DOHH2 (cell line): ENCODE measurements at regions not wholly inside any gene's neighbourhood (a gene's known extent, or its start where the extent isn't known, plus 50 kb on each side); places are given as distances from the start of the nearest gene placed in this dataset.
A peak's percentile ranks its signal among the peaks of the same experiment; 100 is the strongest.

ENCODE experiments used
- H3F3A ChIP-seq: fragments of 200-600 bp; sonication (generic), shearing (Covaris generic); 2 replicates; pipeline ENCODE4 v1.6.0; 2016; ENCODE audit warnings: antibody characterized with exemption, mild to moderate bottlenecking; ENCODE audit not compliant: control insufficient read depth, insufficient read depth
- H3K27ac ChIP-seq: fragments of 200-600 bp; sonication (generic); 2 replicates; pipeline ENCODE4 v1.5.1; 2014; ENCODE audit warnings: low read depth, mild to moderate bottlenecking, low read length, moderate library complexity
- H3K27me3 ChIP-seq: fragments of 200-600 bp; sonication (generic); 2 replicates; pipeline ENCODE4 v1.6.1; 2014; ENCODE audit warnings: mild to moderate bottlenecking, low read length, mixed read lengths; ENCODE audit not compliant: control insufficient read depth
- H3K36me3 ChIP-seq: fragments of 200-600 bp; sonication (generic); 2 replicates; pipeline ENCODE4 v1.6.1; 2014; ENCODE audit warnings: mild to moderate bottlenecking, low read length, moderate library complexity, mixed read lengths; ENCODE audit not compliant: control insufficient read depth
- H3K4me1 ChIP-seq: fragments of 200-600 bp; sonication (generic); 2 replicates; pipeline ENCODE4 v1.6.1; 2014; ENCODE audit warnings: mild to moderate bottlenecking, low read length, mixed read lengths; ENCODE audit not compliant: control insufficient read depth
- H3K4me2 ChIP-seq: fragments of 200-600 bp; sonication (generic); 2 replicates; pipeline ENCODE4 v1.6.0; 2014; ENCODE audit warnings: mild to moderate bottlenecking, low read length, moderate library complexity
- H3K4me3 ChIP-seq: fragments of 200-600 bp; sonication (generic); 2 replicates; pipeline ENCODE4 v1.5.1; 2014; ENCODE audit warnings: mild to moderate bottlenecking, low read length, mixed read lengths
- H3K79me2 ChIP-seq: fragments of 200-600 bp; sonication (generic); 2 replicates; pipeline ENCODE4 v1.6.1; 2014; ENCODE audit warnings: mild to moderate bottlenecking, low read length, mixed read lengths; ENCODE audit not compliant: control insufficient read depth
- H3K9me2 ChIP-seq: fragments of 200-600 bp; sonication (generic); replicated peaks from 2 replicates; pipeline ENCODE4 v1.6.1; 2014; ENCODE audit warnings: mild to moderate bottlenecking, low read length, mixed read lengths; ENCODE audit not compliant: control insufficient read depth
- H3K9me3 ChIP-seq: fragments of 200-600 bp; sonication (generic); 2 replicates; pipeline ENCODE4 v1.6.1; 2014; ENCODE audit warnings: antibody characterized with exemption, low read length, mixed read lengths; ENCODE audit not compliant: control insufficient read depth, insufficient read depth
- H4K20me1 ChIP-seq: fragments of 200-600 bp; sonication (generic); 2 replicates; pipeline ENCODE4 v1.6.0; 2014; ENCODE audit warnings: low read depth, mild to moderate bottlenecking, antibody characterized with exemption, low read length, moderate library complexity; ENCODE audit not compliant: control insufficient read depth, insufficient read depth
- EZH2phosphoT487 ChIP-seq: fragments of 200-600 bp; sonication (generic); IDR thresholded peaks from 2 replicates; pipeline ENCODE4 v1.6.1; 2017; ENCODE audit warnings: borderline replicate concordance, mild to moderate bottlenecking, antibody characterized with exemption, low read length, moderate library complexity, mixed read lengths
- TF ChIP-seq, protein P1 (sequence below): fragments of 200-600 bp; sonication (generic); IDR thresholded peaks from one replicate; pipeline ENCODE4 v1.5.1; 2014; ENCODE audit warnings: antibody characterized with exemption, mild to moderate bottlenecking, low read depth, low read length; ENCODE audit not compliant: poor library complexity, severe bottlenecking

GRCh38 chr10:62648921-62649320, 155.6 kb upstream of the ADO start:
- H3K4me1 ChIP-seq: peaks cover 91% of the 10 kb centered on the region
- H3K9me3 ChIP-seq: no peaks in the 10 kb centered on the region
- H3F3A ChIP-seq: peaks cover 17% of the 10 kb centered on the region
- peaks cover 11% of the 10 kb centered on the region for H3K36me3 ChIP-seq
- H3K27me3 ChIP-seq: no peaks in the 10 kb centered on the region
- TF ChIP-seq, protein P1, sequence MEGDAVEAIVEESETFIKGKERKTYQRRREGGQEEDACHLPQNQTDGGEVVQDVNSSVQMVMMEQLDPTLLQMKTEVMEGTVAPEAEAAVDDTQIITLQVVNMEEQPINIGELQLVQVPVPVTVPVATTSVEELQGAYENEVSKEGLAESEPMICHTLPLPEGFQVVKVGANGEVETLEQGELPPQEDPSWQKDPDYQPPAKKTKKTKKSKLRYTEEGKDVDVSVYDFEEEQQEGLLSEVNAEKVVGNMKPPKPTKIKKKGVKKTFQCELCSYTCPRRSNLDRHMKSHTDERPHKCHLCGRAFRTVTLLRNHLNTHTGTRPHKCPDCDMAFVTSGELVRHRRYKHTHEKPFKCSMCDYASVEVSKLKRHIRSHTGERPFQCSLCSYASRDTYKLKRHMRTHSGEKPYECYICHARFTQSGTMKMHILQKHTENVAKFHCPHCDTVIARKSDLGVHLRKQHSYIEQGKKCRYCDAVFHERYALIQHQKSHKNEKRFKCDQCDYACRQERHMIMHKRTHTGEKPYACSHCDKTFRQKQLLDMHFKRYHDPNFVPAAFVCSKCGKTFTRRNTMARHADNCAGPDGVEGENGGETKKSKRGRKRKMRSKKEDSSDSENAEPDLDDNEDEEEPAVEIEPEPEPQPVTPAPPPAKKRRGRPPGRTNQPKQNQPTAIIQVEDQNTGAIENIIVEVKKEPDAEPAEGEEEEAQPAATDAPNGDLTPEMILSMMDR: no peak
- TF ChIP-seq EZH2phosphoT487: no peak
- peak overlapping the region; percentile 19; the same call in 1 of the 2 replicates for H3K4me2 ChIP-seq
- H3K4me3 ChIP-seq: no peak overlapping the region
- no peaks in the 10 kb centered on the region for H3K9me2 ChIP-seq
- H3K79me2 ChIP-seq: no peaks in the 10 kb centered on the region
- H4K20me1 ChIP-seq: no peaks in the 10 kb centered on the region
- peak overlapping the region; percentile 18; the same call in 1 of the 2 replicates for H3K27ac ChIP-seq

GRCh38 chr10:62650411-62650810, 154.1 kb upstream of the ADO start:
- Histone ChIP-seq H3K79me2 (no peaks in the 10 kb centered on the region), H3K4me1 (peaks cover 94% of the 10 kb centered on the region), H3K4me3 (no peak overlapping the region), H3K4me2 (0 out of 2 replicates have a peak overlapping the region, but pooled peaks have one; percentile 11), H3K27me3 (no peaks in the 10 kb centered on the region), H4K20me1 (no peaks in the 10 kb centered on the region), H3F3A (peaks cover 30% of the 10 kb centered on the region), H3K9me2 (no peaks in the 10 kb centered on the region), H3K9me3 (no peaks in the 10 kb centered on the region), H3K36me3 (peaks cover 11% of the 10 kb centered on the region), H3K27ac (no peak overlapping the region)
- TF ChIP-seq, protein P1: no peak
- no peak for TF ChIP-seq EZH2phosphoT487

DNA sequence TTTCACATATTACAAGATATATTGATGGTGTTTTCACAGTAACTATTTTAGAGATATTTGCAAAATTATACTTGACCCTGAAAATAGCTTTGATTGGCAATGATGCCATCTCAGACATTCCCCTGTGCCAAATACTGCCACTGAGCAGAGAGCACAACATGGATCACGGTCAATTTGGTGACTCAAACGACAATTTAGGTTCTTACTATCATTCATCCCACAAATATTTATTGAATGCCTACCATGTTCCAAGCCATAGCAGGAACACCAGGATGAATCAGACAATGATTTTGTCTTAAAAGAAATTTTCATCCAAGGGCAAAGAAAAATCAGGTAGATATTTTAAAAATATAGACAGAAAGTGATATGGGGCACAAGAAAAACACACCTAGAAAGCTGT, 153.2 kb upstream of the ADO start:
- H3K27me3 ChIP-seq: no peaks in the 10 kb centered on the region
- no peaks in the 10 kb centered on the region for H3K9me3 ChIP-seq
- no peaks in the 10 kb centered on the region for H4K20me1 ChIP-seq
- no peaks in the 10 kb centered on the region for H3K79me2 ChIP-seq
- no peaks in the 10 kb centered on the region for H3K9me2 ChIP-seq
- H3K4me2 ChIP-seq: no peak overlapping the region
- peaks cover 28% of the 10 kb centered on the region for H3F3A ChIP-seq
- peaks cover 11% of the 10 kb centered on the region for H3K36me3 ChIP-seq
- peaks cover 98% of the 10 kb centered on the region for H3K4me1 ChIP-seq
- TF ChIP-seq, protein P1: no peak
- TF ChIP-seq EZH2phosphoT487: no peak
- no peak overlapping the region for H3K27ac ChIP-seq
- no peak overlapping the region for H3K4me3 ChIP-seq
